ENCODE measurements at regions not wholly inside any gene's neighbourhood (a gene's known extent, or its start where the extent isn't known, plus 50 kb on each side); places are given as distances from the start of the nearest gene placed in this dataset.
A peak's percentile ranks its signal among the peaks of the same experiment; 100 is the strongest.

DNA sequence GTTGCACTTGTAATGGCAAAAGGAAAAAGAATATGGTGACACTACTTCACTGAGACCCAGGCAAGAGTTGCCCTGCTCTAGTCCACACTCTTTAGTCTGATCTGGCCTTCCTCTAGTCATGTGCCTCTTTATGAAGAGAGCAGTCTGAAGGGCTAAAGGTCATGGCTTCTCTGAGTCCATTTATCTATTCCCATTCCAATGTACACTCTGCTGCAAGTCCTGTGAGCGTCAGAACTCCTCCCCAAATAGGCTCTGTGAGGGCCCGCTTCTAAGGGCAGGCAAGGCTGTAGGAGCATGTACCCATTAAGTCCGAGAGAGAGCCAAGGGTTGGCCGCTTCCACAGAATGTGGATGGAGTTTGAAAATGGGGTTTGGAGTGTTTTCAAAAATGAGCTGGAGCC is 209.3 kb downstream of the AHR start (continued):
- 0 out of 2 replicates have a peak, but pooled peaks have one; percentile 43 for TF ChIP-seq ESRRA (CRISPR knock-in tag; IDR thresholded peaks at IDR 0.05; ENCODE audit: low read depth)
- TF ChIP-seq, protein P1, sequence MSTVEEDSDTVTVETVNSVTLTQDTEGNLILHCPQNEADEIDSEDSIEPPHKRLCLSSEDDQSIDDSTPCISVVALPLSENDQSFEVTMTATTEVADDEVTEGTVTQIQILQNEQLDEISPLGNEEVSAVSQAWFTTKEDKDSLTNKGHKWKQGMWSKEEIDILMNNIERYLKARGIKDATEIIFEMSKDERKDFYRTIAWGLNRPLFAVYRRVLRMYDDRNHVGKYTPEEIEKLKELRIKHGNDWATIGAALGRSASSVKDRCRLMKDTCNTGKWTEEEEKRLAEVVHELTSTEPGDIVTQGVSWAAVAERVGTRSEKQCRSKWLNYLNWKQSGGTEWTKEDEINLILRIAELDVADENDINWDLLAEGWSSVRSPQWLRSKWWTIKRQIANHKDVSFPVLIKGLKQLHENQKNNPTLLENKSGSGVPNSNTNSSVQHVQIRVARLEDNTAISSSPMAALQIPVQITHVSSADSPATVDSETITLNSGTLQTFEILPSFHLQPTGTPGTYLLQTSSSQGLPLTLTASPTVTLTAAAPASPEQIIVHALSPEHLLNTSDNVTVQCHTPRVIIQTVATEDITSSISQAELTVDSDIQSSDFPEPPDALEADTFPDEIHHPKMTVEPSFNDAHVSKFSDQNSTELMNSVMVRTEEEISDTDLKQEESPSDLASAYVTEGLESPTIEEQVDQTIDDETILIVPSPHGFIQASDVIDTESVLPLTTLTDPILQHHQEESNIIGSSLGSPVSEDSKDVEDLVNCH (CRISPR knock-in tag; IDR thresholded peaks at IDR 0.05) = no peak
- TF ChIP-seq HOXA3 (CRISPR knock-in tag; IDR thresholded peaks at IDR 0.05) = peak; percentile 48; the same call in 1 of the 2 replicates
- TF ChIP-seq PHF21A (CRISPR knock-in tag; IDR thresholded peaks at IDR 0.05) = peak; percentile 75
- TF ChIP-seq, protein P2, sequence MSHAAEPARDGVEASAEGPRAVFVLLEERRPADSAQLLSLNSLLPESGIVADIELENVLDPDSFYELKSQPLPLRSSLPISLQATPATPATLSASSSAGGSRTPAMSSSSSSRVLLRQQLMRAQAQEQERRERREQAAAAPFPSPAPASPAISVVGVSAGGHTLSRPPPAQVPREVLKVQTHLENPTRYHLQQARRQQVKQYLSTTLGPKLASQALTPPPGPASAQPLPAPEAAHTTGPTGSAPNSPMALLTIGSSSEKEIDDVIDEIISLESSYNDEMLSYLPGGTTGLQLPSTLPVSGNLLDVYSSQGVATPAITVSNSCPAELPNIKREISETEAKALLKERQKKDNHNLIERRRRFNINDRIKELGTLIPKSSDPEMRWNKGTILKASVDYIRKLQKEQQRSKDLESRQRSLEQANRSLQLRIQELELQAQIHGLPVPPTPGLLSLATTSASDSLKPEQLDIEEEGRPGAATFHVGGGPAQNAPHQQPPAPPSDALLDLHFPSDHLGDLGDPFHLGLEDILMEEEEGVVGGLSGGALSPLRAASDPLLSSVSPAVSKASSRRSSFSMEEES (CRISPR knock-in tag; IDR thresholded peaks at IDR 0.05) = peak; percentile 96
- TF ChIP-seq, protein P3, sequence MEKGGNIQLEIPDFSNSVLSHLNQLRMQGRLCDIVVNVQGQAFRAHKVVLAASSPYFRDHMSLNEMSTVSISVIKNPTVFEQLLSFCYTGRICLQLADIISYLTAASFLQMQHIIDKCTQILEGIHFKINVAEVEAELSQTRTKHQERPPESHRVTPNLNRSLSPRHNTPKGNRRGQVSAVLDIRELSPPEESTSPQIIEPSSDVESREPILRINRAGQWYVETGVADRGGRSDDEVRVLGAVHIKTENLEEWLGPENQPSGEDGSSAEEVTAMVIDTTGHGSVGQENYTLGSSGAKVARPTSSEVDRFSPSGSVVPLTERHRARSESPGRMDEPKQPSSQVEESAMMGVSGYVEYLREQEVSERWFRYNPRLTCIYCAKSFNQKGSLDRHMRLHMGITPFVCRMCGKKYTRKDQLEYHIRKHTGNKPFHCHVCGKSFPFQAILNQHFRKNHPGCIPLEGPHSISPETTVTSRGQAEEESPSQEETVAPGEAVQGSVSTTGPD (CRISPR knock-in tag; IDR thresholded peaks at IDR 0.05) = no peak
- peak; percentile 52; the same call in 1 of the 2 replicates for TF ChIP-seq KAT8 (CRISPR knock-in tag; IDR thresholded peaks at IDR 0.05)
- TF ChIP-seq SKI (IDR thresholded peaks at IDR 0.05; ENCODE audit: partially characterized antibody) = no peak
- TF ChIP-seq, protein P4, sequence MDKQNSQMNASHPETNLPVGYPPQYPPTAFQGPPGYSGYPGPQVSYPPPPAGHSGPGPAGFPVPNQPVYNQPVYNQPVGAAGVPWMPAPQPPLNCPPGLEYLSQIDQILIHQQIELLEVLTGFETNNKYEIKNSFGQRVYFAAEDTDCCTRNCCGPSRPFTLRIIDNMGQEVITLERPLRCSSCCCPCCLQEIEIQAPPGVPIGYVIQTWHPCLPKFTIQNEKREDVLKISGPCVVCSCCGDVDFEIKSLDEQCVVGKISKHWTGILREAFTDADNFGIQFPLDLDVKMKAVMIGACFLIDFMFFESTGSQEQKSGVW (CRISPR knock-in tag; IDR thresholded peaks at IDR 0.05; ENCODE audit: borderline replicate concordance) = no peak
- TF ChIP-seq, protein P5, sequence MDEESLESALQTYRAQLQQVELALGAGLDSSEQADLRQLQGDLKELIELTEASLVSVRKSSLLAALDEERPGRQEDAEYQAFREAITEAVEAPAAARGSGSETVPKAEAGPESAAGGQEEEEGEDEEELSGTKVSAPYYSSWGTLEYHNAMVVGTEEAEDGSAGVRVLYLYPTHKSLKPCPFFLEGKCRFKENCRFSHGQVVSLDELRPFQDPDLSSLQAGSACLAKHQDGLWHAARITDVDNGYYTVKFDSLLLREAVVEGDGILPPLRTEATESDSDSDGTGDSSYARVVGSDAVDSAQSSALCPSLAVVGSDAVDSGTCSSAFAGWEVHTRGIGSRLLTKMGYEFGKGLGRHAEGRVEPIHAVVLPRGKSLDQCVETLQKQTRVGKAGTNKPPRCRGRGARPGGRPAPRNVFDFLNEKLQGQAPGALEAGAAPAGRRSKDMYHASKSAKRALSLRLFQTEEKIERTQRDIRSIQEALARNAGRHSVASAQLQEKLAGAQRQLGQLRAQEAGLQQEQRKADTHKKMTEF (CRISPR knock-in tag; IDR thresholded peaks at IDR 0.05) = peak; percentile 39; the same call in 1 of the 2 replicates
- TF ChIP-seq, protein P6, sequence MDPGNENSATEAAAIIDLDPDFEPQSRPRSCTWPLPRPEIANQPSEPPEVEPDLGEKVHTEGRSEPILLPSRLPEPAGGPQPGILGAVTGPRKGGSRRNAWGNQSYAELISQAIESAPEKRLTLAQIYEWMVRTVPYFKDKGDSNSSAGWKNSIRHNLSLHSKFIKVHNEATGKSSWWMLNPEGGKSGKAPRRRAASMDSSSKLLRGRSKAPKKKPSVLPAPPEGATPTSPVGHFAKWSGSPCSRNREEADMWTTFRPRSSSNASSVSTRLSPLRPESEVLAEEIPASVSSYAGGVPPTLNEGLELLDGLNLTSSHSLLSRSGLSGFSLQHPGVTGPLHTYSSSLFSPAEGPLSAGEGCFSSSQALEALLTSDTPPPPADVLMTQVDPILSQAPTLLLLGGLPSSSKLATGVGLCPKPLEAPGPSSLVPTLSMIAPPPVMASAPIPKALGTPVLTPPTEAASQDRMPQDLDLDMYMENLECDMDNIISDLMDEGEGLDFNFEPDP (CRISPR knock-in tag; conservative IDR thresholded peaks at IDR 0.05) = no peak
- peak; percentile 57; the same call in 1 of the 2 replicates for TF ChIP-seq MEF2D (CRISPR knock-in tag; IDR thresholded peaks at IDR 0.05)
- no peak for TF ChIP-seq ZNF230 (CRISPR knock-in tag; IDR thresholded peaks at IDR 0.05)
- TF ChIP-seq RFX5 (IDR thresholded peaks at IDR 0.05; ENCODE audit: low read depth, low read length) = no peak
- no peak for TF ChIP-seq TGIF2 (CRISPR knock-in tag; IDR thresholded peaks at IDR 0.05)
- TF ChIP-seq, protein P7, sequence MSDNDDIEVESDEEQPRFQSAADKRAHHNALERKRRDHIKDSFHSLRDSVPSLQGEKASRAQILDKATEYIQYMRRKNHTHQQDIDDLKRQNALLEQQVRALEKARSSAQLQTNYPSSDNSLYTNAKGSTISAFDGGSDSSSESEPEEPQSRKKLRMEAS (IDR thresholded peaks at IDR 0.05) = peak; percentile 28; the same call in 1 of the 2 replicates
- no peak for TF ChIP-seq ZNF879 (CRISPR knock-in tag; IDR thresholded peaks at IDR 0.05)
- TF ChIP-seq ZNF350 (CRISPR knock-in tag; IDR thresholded peaks at IDR 0.05; ENCODE audit: borderline replicate concordance, low read depth) = peak; percentile 47; the same call in 1 of the 2 replicates

Measured in HepG2 (cell line).